Left hindlimb (tissue), 1 donor: ENCODE measurements at regions not wholly inside any gene's neighbourhood (a gene's known extent, or its start where the extent isn't known, plus 50 kb on each side); places are given as distances from the start of the nearest gene placed in this dataset.
"Not testable (repeated sequence)": the region's sequence is repeated elsewhere in the genome, so short reads cannot be mapped to it uniquely, and the experiment has no call there.

Experiments
- DNase-seq: peaks from one replicate; pipeline ENCODE4 v3.0.0-alpha.2; 2018

- no peak for DNase-seq
Observed at GRCh38 chr5:87150630-87151029, 117.1 kb upstream of the RASA1 start.

- no peak for DNase-seq
Observed at GRCh38 chr5:87151547-87151946, 116.1 kb upstream of the RASA1 start.

GRCh38 chr5:87152886-87153285 lies 114.8 kb upstream of the RASA1 start:
- DNase-seq, result no peak

- no peak for DNase-seq
Observed at GRCh38 chr5:87154191-87154590, 113.5 kb upstream of the RASA1 start.

- no peak for DNase-seq
Observed at GRCh38 chr5:87155106-87155505, 112.6 kb upstream of the RASA1 start.

- no peak for DNase-seq
Observed at GRCh38 chr5:87156631-87157030, 111.1 kb upstream of the RASA1 start.

- no peak for DNase-seq
Observed at GRCh38 chr5:87164409-87164808, 103.3 kb upstream of the RASA1 start.

GRCh38 chr5:87169300-87169991 lies 98.2 kb upstream of the RASA1 start:
- no peak for DNase-seq

GRCh38 chr5:87170799-87171198 lies 96.9 kb upstream of the RASA1 start:
- no peak for DNase-seq

- no peak for DNase-seq
Observed at GRCh38 chr5:87182649-87183048, 85.0 kb upstream of the RASA1 start.

- no peak for DNase-seq
Observed at GRCh38 chr5:87183896-87184295, 83.8 kb upstream of the RASA1 start.

- no peak for DNase-seq
Observed at GRCh38 chr5:87184605-87185004, 83.1 kb upstream of the RASA1 start.

- no peak for DNase-seq
Observed at GRCh38 chr5:87185838-87186237, 81.8 kb upstream of the RASA1 start.

- no peak for DNase-seq
Observed at GRCh38 chr5:87188391-87188790, 79.3 kb upstream of the RASA1 start.

GRCh38 chr5:87190041-87190440 lies 77.6 kb upstream of the RASA1 start:
- DNase-seq, result no peak

GRCh38 chr5:87190687-87191086 lies 77.0 kb upstream of the RASA1 start:
- no peak for DNase-seq

- no peak for DNase-seq
Observed at GRCh38 chr5:87191645-87192044, 76.0 kb upstream of the RASA1 start.

- no peak for DNase-seq
Observed at GRCh38 chr5:87195104-87195591, 72.5 kb upstream of the RASA1 start.

GRCh38 chr5:87195616-87196015 lies 72.1 kb upstream of the RASA1 start:
- DNase-seq, result no peak

GRCh38 chr5:87198010-87198409 lies 69.7 kb upstream of the RASA1 start:
- no peak for DNase-seq

- DNase-seq, result not testable (repeated sequence)
Observed at GRCh38 chr5:87199246-87199645, 68.4 kb upstream of the RASA1 start.

GRCh38 chr5:87199704-87200103 lies 68.0 kb upstream of the RASA1 start:
- DNase-seq, result not testable (repeated sequence)

GRCh38 chr5:87210076-87210475 lies 57.6 kb upstream of the RASA1 start:
- DNase-seq, result no peak

GRCh38 chr5:87210743-87211142 lies 56.9 kb upstream of the RASA1 start:
- DNase-seq, result no peak

- DNase-seq, result no peak
Observed at GRCh38 chr5:87211676-87212075, 56.0 kb upstream of the RASA1 start.
